PFSK-1 (cell line): ENCODE measurements at regions not wholly inside any gene's neighbourhood (a gene's known extent, or its start where the extent isn't known, plus 50 kb on each side); places are given as distances from the start of the nearest gene placed in this dataset.

ENCODE experiments used
- FOXP2 ChIP-seq: optimal IDR thresholded peaks from 2 replicates; pipeline ENCODE3; 2011; ENCODE audit warnings: borderline replicate concordance, control low read depth, inconsistent platforms; ENCODE audit not compliant: insufficient read depth; ENCODE audit errors: extremely low read length, extremely low read depth
- POLR2AphosphoS5 ChIP-seq: IDR thresholded peaks from 2 replicates; pipeline ENCODE4 v1.6.1; 2012; ENCODE audit warnings: low read depth, mild to moderate bottlenecking, control low read depth, low read length, moderate library complexity
- REST ChIP-seq, 2 experiments: IDR thresholded peaks; 2 replicates each; pipeline versions ENCODE4 v1.6.1 to v1.8.0; 2011 to 2012; ENCODE audit warnings: low read depth in 2 of 2, low read length in 2 of 2, control low read depth in 1 of 2, inconsistent platforms in 1 of 2, mild to moderate bottlenecking in 1 of 2, moderate library complexity in 1 of 2; ENCODE audit not compliant: insufficient read depth in 1 of 2
- TAF1 ChIP-seq: IDR thresholded peaks from 2 replicates; pipeline ENCODE4 v1.6.1; 2012; ENCODE audit warnings: low read length, control low read depth, borderline replicate concordance; ENCODE audit not compliant: insufficient read depth

- TF ChIP-seq FOXP2 (no peak), POLR2AphosphoS5 (no peak), REST (IDR thresholded peaks at IDR 0.05; ENCODE audit: insufficient read depth in 1 of 2, low read depth in 2 of 2, low read length in 2 of 2) (no peak), TAF1 (no peak)
These were observed 209.4 kb downstream of the DTWD2 start for GRCh38 chr5:118778941-118779340.
